Stimulated activated CD8-positive, alpha-beta memory T cell treated with anti-CD3 and anti-CD28 coated beads, Interleukin-12 subunit alpha, Interleukin-12 subunit beta, amount 100 ng/mL, for 1 hour (primary cell): ENCODE measurements at regions not wholly inside any gene's neighbourhood (a gene's known extent, or its start where the extent isn't known, plus 50 kb on each side); places are given as distances from the start of the nearest gene placed in this dataset.
"Not testable (repeated sequence)": the region's sequence is repeated elsewhere in the genome, so short reads cannot be mapped to it uniquely, and the experiment has no call there.

Experiments used
- DNase-seq: peaks from one replicate; pipeline ENCODE4 v3.0.0-alpha.2; 2020; ENCODE audit warnings: low read depth

DNA sequence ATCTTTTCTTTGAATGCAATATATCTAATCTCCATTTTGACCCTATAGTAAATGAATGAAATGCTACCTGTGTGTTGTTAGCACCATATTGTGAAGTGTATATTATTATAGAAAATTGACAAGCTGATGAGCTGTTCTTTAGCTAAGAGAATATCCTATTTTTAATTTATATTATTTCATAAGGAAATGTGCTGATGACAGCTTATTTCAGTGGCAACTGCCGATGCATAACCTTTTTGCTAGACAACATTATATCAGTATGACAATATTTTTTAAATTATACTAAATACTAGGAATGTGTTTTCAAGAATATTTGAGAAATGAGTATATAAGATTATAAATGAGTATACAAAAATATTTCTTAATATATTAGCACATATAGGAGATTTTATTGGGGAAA is 573.1 kb downstream of the ZNF608 start:
- DNase-seq = no peak

DNA sequence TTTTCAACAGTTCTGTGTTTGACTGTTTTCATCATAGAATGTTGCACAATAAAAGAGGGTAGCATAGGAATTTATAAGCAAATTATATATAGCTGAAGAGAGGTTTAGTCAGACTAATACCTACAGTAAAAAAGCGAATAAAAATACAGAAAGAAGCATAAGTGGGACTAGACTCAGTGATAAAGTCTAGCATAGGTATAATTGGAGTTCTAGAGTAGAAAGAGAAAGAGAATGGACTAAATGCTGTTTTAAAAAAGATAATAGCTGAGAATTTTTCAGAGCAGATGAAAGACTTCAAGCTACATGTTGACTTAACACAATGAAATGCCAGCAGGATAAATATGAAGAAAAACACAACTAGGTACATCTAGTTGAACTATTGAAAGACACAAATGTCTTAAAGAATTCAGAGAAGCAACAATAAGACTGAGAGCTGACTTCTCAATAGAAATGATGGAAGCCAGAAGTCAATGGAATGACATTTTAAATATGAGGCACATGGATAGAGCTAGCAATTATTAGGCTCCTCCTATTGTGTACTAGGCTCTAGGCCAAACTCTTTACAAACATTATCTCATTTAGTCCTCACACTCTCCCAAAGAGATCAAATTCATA is 573.9 kb downstream of the ZNF608 start:
- no peak for DNase-seq

DNA sequence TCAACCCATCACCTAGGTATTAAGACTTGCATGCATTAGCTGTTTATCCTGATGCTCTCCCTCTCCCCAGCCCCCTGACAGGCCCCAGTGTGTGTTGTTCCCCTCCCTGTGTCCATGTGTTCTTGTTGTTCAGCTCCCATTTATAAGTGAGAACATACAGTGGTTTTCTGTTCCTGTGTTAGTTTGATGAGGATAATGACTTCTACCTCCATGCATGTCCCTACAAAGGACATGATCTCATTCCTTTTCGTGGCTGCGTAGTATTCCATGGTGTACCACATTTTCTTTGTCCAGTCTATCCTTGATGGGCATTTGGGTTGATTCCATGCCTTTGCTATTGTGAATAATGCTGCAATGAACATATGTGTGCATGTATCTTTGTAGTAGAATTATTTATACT is 578.3 kb downstream of the ZNF608 start:
- DNase-seq = not testable (repeated sequence)

DNA sequence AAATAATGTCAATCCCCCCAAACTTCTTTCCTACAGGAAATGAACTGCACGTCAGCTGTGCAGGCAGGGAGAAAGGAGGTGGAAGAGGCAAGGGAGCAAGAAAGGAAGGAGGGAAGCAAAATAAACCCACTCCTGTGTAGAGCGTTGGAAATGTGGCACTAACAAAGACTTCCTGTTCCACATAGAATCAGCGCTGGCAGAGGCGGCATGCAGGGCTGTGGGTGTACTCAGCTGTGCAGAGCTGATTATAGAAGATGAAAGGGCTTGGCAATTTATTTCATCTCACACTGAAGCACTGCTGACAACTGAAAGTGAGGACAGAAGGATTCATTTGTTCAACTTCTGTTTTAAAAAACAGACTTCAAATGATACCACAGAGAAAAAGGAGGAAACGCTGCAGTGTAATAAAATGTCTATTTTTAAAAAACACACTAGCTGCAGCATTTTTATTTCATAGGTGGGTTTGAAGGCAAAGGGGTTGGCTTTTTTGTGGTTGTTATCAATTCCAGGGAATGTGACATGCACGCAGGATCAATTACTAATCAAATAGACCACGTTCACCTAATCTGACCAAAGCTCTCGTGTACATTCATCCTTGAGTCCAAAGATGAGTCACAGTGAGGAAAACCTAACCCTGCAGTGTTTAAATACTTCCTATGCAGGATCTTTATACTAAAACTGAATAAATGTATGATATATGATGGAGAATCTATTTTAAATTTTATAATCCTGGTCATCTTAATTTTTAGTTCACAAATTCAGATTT is 583.5 kb downstream of the ZNF608 start:
- DNase-seq = no peak

GRCh38 chr5:124161266-124161665 is 585.2 kb downstream of the ZNF608 start:
- DNase-seq = no peak

DNA sequence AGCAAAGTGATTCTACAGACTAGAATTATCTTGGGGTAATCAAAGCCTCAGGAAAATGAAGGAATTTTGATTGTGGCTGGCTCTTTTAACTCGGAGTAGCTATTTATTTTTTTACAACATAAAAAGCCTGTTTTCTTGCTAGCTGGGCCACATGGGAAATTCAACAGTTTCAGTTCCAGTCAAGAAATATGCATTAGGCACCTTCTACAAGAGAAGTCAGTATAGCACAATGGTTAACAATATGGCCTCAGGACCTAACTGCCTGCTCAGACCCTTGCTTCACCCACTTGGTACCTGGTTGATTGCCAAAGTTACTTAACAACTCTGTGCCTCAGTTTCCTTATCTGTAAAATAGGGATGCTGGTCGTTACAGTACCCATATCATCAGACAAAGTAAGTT is 586.2 kb downstream of the ZNF608 start:
- DNase-seq = no peak

GRCh38 chr5:124157320-124157719 is 589.1 kb downstream of the ZNF608 start:
- DNase-seq = no peak

DNA sequence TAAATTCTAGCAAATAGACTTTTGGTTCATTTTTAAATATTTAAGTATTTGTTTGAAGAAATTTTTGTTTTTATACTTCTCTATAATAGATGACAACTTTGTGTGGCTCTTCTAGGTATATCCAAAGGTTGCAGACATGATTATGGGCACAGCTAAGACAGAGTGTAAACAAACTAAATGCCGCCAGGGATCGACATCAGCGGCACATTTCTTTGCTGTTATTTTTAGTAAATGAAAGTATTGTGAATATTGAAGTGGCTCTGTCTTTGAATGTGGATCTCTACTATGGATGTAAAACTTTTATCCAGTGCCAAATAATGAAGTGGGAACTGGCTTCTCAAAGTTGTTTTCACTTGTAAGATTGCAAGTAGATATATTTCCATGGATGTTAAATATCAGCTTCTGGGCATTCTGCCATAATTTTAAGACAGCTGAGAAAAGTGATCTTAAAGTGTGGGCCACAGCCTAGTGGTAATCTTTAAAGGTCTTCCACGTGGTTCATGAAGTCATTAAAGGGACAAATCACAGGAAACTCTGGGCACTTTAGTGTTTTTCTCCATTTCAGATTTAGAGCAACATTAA is 589.9 kb downstream of the ZNF608 start:
- no peak for DNase-seq

- DNase-seq = no peak
Measured at GRCh38 chr5:124154714-124155113, 591.7 kb downstream of the ZNF608 start.

DNA sequence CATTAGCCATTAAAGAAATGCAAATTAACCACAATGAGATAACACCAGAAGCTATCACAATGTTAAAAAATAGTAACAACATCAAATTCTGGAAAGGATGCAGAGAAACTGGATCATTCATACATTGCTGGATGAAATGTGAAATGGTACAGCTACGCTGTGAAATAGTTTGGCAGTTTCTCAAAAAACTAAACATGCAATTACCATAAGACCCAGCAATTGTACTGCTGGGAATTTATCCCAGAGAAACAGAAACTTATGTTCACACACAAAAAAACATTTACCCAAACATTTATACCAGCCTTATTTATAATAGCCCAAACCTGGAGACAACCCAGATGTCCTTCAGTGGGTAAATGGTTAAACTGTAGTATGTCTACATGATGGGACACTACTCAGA is 592.9 kb downstream of the ZNF608 start:
- no peak for DNase-seq

- no peak for DNase-seq
Measured at GRCh38 chr5:124148574-124148973, 597.9 kb downstream of the ZNF608 start.

GRCh38 chr5:124140060-124140459 is 606.4 kb downstream of the ZNF608 start:
- DNase-seq = no peak

GRCh38 chr5:124139477-124139876 is 607.0 kb downstream of the ZNF608 start:
- DNase-seq = no peak

- no peak for DNase-seq
Measured at GRCh38 chr5:124136609-124137008, 609.8 kb downstream of the ZNF608 start.

GRCh38 chr5:124134941-124135340 is 611.5 kb downstream of the ZNF608 start:
- DNase-seq = no peak

DNA sequence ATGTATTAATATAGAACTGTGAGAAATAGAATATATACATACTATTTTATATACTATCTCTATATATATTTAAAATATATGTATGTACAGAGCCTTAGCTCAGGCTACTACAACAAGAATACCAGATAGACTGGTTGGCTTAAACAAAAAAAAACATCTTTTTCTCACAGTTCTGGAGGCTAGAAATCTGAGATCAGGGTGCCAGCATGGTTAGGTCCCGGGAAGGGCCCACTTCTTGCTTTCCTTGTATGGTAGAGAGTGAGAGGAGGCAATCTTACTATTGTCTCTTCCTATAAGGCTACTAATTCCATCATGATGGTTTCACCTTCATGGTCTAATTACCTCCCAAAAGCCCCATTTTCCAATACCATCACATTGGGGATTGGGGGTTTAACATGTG is 613.0 kb downstream of the ZNF608 start:
- no peak for DNase-seq

DNA sequence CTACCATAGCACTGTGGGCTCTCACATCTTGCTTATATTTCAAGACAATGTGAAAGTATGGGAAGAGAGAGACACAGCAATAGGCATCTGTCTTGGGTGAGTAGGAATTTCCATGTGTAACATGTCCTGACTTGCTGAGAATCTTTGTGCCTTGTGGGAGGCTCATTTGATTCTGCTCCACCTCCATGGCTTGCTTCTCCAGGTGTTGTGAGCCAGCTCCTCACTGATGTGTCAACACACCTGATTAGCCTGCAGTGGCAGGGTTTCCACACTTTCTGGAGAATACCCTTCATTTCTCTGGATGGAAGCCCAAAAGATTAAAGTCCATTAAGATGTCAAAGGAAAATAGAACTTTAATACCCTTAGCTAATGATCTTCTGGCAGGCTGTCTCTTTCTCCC is 613.6 kb downstream of the ZNF608 start:
- no peak for DNase-seq

DNA sequence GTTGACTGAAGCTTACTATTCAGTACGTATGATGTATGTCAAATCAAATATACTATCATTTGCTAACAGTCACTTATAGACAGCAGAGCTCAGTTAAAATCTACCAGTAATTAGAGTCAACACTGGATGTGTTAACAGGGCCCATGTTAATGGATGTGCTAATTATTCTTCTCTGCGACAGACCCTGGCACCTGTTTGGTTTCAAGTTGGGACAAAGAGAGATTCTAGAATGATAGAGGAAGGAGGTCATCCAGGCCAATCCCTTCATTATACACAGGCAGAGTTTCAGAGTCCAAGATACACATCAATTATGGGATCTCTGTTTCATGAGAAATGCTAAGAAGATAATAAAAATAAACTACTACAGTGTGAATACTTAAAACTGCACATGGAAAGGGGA is 615.0 kb downstream of the ZNF608 start:
- DNase-seq = no peak

GRCh38 chr5:124130816-124131215 is 615.6 kb downstream of the ZNF608 start:
- no peak for DNase-seq

GRCh38 chr5:124128867-124129266 is 616.9 kb downstream of the CSNK1G3 start:
- no peak for DNase-seq

DNA sequence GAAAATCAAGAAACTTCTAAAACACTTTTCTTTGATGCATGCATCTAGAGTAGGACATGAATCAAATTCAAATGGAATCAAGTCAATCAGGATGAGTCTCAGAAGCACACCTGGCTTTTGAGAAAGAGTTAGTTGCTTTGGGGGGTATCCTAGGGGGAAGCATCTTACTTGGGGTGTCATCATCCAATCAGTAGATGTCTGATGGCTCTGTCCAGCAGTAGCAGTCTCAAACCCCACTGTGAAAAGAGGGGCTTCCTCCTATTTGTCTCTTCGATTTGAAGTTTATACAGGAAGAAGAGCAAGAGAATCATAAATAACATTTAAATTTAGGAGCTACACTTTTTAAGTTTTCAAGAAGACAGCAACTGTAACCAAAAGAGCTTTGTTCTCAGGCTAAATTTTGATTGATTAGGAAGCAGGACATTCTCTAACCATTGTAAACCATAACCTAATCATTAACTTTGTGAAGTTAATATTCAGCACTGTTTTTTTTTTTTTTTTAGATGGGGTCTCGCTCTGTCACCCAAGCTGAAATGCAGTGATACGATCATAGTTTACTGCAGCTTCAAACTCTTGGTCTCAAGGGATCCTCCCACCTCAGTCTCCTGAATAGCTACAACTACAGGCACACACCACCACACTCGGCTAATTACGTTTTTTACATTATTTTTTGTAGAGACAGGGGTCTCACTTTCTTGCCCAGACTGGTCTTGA is 614.7 kb downstream of the CSNK1G3 start:
- no peak for DNase-seq

GRCh38 chr5:124124711-124125229 is 612.8 kb downstream of the CSNK1G3 start:
- no peak for DNase-seq

DNA sequence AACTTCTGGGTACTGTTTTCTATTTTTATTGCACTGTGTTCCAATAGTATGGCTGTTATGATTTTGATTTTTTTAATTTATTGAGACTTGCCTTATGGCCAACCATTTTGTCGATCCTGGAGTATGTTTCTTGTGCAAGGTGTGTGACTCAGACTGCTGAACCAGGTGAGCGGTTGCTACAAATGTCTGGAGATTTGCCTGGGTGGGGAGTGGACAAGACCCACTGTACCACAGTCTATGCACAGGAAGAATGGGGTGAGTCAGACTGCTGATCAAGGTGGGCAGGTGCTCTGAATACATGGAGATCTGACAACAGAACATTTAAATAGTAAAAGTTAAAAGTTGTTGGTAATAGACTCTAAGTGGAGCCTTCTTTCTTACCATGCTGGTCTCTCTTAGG is 609.2 kb downstream of the CSNK1G3 start:
- DNase-seq = no peak
